ENCODE measurements at regions not wholly inside any gene's neighbourhood (a gene's known extent, or its start where the extent isn't known, plus 50 kb on each side); places are given as distances from the start of the nearest gene placed in this dataset.

- no peak for TF ChIP-seq FOXP1 (IDR thresholded peaks at IDR 0.05)
- no peak for TF ChIP-seq FOXP1 (CRISPR knock-in tag; IDR thresholded peaks at IDR 0.05)
- TF ChIP-seq CTCF (CRISPR knock-in tag; IDR thresholded peaks at IDR 0.05) = no peak
- TF ChIP-seq NAIF1 (CRISPR knock-in tag; IDR thresholded peaks at IDR 0.05; ENCODE audit: borderline replicate concordance) = no peak
- no peak for TF ChIP-seq HMGA1 (CRISPR knock-in tag; conservative IDR thresholded peaks at IDR 0.05)
- TF ChIP-seq HOXA7 (CRISPR knock-in tag; IDR thresholded peaks at IDR 0.05) = no peak
Observed at GRCh38 chr16:85304337-85304736, 192.1 kb upstream of the CIBAR2 start.
